ENCODE measurements at regions not wholly inside any gene's neighbourhood (a gene's known extent, or its start where the extent isn't known, plus 50 kb on each side); places are given as distances from the start of the nearest gene placed in this dataset.
"Not testable (repeated sequence)": the region's sequence is repeated elsewhere in the genome, so short reads cannot be mapped to it uniquely, and the experiment has no call there.

DNA sequence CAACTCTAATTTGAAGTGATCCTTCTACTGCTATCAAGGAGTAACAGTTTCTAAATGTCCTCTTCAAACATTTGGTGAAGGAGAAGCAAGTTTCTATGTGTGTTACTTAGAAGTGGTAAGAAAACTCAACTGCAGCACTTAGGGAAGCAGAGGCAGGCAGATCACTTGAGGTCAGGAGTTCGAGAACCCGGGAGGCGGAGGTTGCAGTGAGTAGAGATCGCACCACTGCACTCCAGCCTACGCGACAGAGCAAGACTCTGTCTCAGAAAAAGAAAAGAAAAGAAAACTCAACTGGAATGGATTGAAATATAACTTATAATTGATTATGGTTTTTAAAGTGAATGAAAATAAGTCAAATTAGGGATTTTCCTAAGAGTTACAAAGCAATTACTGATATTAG, 169.7 kb upstream of the ATP2B1 start:
- no peak overlapping the region for H3K4me3 Mint-ChIP-seq
- H3K9me3 Mint-ChIP-seq = peaks cover 6% of the 10 kb centered on the region
- H3K27me3 Mint-ChIP-seq (ENCODE audit: low read depth) = no peaks in the 10 kb centered on the region
- H3K36me3 Mint-ChIP-seq (ENCODE audit: low read depth) = peaks cover 8% of the 10 kb centered on the region
- no peak overlapping the region for H3K27ac Mint-ChIP-seq
- H3K4me1 Mint-ChIP-seq (ENCODE audit: low read depth) = peaks cover 29% of the 10 kb centered on the region

DNA sequence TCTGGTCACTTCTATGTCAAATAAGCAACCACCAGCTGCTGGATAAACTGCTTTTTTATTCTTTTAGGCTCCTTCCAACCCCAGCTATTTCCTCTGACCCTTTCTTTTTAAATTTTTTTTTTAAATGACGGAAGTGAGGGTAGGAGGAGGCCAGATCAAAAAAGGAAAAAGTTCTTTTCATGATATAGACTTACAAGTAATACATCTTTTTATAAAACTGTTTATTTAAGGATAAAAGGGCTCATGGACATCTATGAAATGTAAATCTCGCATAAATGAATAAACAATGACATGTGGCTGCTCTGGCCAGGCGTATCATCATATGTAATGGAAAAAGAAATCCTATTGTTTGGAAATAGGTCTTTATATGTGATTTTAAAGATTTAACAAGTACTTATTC, 169.0 kb upstream of the ATP2B1 start:
- H3K4me3 Mint-ChIP-seq = no peak overlapping the region
- peaks cover 8% of the 10 kb centered on the region for H3K36me3 Mint-ChIP-seq (ENCODE audit: low read depth)
- H3K27me3 Mint-ChIP-seq (ENCODE audit: low read depth) = no peaks in the 10 kb centered on the region
- no peak overlapping the region for H3K27ac Mint-ChIP-seq
- peaks cover 6% of the 10 kb centered on the region for H3K9me3 Mint-ChIP-seq
- peaks cover 29% of the 10 kb centered on the region for H3K4me1 Mint-ChIP-seq (ENCODE audit: low read depth)

DNA sequence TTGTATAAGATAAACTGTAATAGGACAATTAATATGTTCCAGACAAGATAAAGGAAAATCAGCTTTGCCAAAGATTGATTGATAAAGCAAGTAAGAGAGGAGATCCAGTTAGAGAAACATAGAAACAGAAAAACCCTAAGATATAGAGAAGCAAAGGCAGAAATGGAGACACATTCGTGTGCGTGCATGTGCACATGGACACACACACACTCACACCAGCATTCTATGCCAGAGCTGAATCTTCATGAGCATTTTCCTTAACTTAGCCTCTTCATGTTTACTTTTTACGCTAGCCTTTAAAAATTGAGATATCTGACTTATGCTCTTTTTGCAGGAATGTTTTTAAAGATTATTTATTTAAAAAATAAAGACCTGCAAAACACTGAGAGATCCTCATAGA, 168.5 kb upstream of the ATP2B1 start:
- no peak overlapping the region for H3K4me3 Mint-ChIP-seq
- H3K27ac Mint-ChIP-seq = no peak overlapping the region
- peaks cover 6% of the 10 kb centered on the region for H3K9me3 Mint-ChIP-seq
- peaks cover 26% of the 10 kb centered on the region for H3K4me1 Mint-ChIP-seq (ENCODE audit: low read depth)
- peaks cover 8% of the 10 kb centered on the region for H3K36me3 Mint-ChIP-seq (ENCODE audit: low read depth)
- no peaks in the 10 kb centered on the region for H3K27me3 Mint-ChIP-seq (ENCODE audit: low read depth)

GRCh38 chr12:89875809-89876208, 167.2 kb upstream of the ATP2B1 start:
- no peak overlapping the region for H3K27ac Mint-ChIP-seq

GRCh38 chr12:89875225-89875624, 166.6 kb upstream of the ATP2B1 start:
- Mint-ChIP-seq H3K4me1 (ENCODE audit: low read depth) (peaks cover 8% of the 10 kb centered on the region), H3K36me3 (ENCODE audit: low read depth) (peaks cover 5% of the 10 kb centered on the region), H3K27ac (no peak overlapping the region), H3K4me3 (no peak overlapping the region), H3K9me3 (peaks cover 14% of the 10 kb centered on the region), H3K27me3 (ENCODE audit: low read depth) (no peaks in the 10 kb centered on the region)

More at GRCh38 chr12:89875809-89876208, 167.2 kb upstream of the ATP2B1 start:
- peaks cover 5% of the 10 kb centered on the region for H3K36me3 Mint-ChIP-seq (ENCODE audit: low read depth)
- H3K27me3 Mint-ChIP-seq (ENCODE audit: low read depth) = no peaks in the 10 kb centered on the region
- H3K4me1 Mint-ChIP-seq (ENCODE audit: low read depth) = peaks cover 13% of the 10 kb centered on the region
- H3K4me3 Mint-ChIP-seq = no peak overlapping the region
- peaks cover 11% of the 10 kb centered on the region for H3K9me3 Mint-ChIP-seq

DNA sequence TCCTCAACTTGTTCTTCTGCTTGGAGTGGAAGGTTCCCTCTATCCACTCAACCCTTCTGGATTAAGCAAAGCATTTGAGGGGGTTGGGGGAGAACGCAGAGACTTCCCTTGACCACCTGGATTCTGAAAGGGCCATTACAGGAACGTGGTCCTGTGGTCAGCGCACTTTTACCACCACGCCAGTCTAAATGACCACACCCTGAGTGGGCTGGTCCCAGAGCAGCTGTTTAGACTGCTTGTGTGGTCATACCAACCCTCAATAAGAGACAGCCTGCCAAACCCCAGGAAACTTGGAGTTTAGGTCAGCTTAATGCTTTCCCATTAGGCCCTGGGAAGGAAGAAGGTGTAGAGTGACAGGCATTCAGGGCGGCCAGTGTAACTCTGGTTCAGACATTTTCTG, 165.5 kb upstream of the ATP2B1 start:
- H3K9me3 Mint-ChIP-seq = peaks cover 23% of the 10 kb centered on the region
- no peak overlapping the region for H3K27ac Mint-ChIP-seq
- H3K36me3 Mint-ChIP-seq (ENCODE audit: low read depth) = peaks cover 5% of the 10 kb centered on the region
- no peak overlapping the region for H3K4me3 Mint-ChIP-seq
- peaks cover 3% of the 10 kb centered on the region for H3K4me1 Mint-ChIP-seq (ENCODE audit: low read depth)
- no peaks in the 10 kb centered on the region for H3K27me3 Mint-ChIP-seq (ENCODE audit: low read depth)

DNA sequence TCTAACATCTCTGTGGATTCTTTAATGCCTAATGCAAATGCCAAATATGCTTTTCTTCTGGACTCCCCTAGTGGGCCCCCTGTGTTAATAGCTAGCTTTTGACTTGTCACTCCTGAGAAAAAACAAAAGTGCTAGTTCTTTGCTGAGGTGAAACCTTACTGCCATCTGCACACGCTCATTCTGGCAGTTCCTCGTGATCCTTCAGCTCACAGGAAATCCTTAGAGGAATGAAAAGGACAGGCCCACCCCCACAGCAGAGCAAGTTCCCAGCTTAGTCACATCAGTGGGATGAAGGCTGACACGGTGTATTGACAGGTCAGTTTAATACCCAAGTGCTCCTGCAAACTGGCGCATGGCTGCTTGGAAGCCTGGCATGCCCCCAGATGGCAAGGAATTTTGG, 165.1 kb upstream of the ATP2B1 start:
- Mint-ChIP-seq H3K9me3 (peaks cover 23% of the 10 kb centered on the region), H3K4me1 (ENCODE audit: low read depth) (no peaks in the 10 kb centered on the region), H3K27ac (no peak overlapping the region), H3K27me3 (ENCODE audit: low read depth) (no peaks in the 10 kb centered on the region), H3K4me3 (no peak overlapping the region), H3K36me3 (ENCODE audit: low read depth) (peaks cover 5% of the 10 kb centered on the region)

- Mint-ChIP-seq H3K9me3 (peaks cover 23% of the 10 kb centered on the region), H3K4me3 (no peak overlapping the region), H3K27me3 (ENCODE audit: low read depth) (no peaks in the 10 kb centered on the region), H3K4me1 (ENCODE audit: low read depth) (no peaks in the 10 kb centered on the region), H3K27ac (no peak overlapping the region), H3K36me3 (ENCODE audit: low read depth) (peaks cover 5% of the 10 kb centered on the region)
Observed at GRCh38 chr12:89872922-89873630, 164.4 kb upstream of the ATP2B1 start.

DNA sequence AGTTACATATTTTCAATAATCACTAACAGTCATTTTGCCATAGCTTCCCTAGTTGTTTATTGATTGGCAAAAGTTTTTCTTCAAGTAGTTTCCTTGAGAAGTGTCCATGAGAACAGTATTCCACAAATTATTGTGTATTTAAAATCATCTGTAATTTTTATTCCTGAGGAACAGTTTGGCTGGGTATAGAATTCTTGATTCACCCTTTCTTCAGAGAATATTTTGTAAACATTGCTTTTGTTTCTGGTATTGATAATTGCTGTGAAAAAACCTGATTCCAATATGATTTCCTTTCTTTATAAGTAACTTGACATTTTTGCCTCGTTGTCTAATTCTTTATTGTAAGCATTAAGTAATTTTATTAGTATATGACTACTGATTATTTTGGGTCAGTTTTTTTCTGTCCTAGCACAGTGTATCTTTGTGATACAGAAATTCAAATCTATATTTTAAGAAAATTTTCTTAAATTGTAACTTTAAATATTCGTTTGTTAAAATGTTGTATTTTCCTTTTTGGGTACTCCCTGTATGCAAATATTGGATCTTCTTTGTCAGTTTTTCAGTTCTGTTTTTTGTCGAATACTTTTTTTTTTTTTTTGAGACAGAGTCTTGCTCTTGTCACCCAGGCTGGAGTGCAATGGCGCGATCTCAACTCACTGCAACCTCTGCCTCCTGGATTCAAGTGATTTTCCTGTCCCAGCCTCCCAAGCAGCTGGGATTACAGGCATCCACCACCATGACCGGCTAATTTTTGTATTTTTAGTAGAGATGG, 162.0 kb upstream of the ATP2B1 start:
- no peaks in the 10 kb centered on the region for H3K4me1 Mint-ChIP-seq (ENCODE audit: low read depth)
- H3K36me3 Mint-ChIP-seq (ENCODE audit: low read depth) = peaks cover 5% of the 10 kb centered on the region
- peaks cover 23% of the 10 kb centered on the region for H3K9me3 Mint-ChIP-seq
- no peak overlapping the region for H3K27ac Mint-ChIP-seq
- no peaks in the 10 kb centered on the region for H3K27me3 Mint-ChIP-seq (ENCODE audit: low read depth)
- H3K4me3 Mint-ChIP-seq = no peak overlapping the region

DNA sequence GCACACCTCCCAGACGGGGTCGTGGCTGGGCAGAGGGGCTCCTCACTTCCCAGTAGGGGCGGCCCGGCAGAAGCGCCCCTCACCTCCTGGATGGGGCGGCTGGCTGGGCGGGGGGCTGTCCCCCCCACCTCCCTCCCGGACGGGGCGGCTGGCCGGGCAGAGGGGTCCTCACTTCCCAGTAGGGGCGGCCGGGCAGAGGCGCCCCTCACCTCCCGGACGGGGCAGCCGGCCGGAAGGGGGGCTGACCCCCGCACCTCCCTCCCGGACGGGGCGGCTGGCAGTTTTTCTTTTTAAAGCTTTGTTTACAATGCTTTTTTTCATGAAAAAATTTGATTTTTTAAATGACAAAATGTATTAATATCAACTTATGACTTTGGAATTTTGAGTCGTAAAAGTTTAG, 159.0 kb upstream of the ATP2B1 start:
- H3K4me3 Mint-ChIP-seq; H3K27ac Mint-ChIP-seq; H3K27me3 Mint-ChIP-seq (ENCODE audit: low read depth); H3K36me3 Mint-ChIP-seq (ENCODE audit: low read depth): not testable (repeated sequence)
- H3K4me1 Mint-ChIP-seq (ENCODE audit: low read depth) = peaks cover 18% of the 10 kb centered on the region
- H3K9me3 Mint-ChIP-seq = peaks cover 19% of the 10 kb centered on the region

- Mint-ChIP-seq H3K36me3 (ENCODE audit: low read depth) (peaks cover 6% of the 10 kb centered on the region), H3K9me3 (peaks cover 5% of the 10 kb centered on the region), H3K4me3 (no peak overlapping the region), H3K4me1 (ENCODE audit: low read depth) (peaks cover 29% of the 10 kb centered on the region), H3K27me3 (ENCODE audit: low read depth) (no peaks in the 10 kb centered on the region), H3K27ac (peak overlapping the region; percentile 76)
Observed at GRCh38 chr12:89864411-89864810, 155.8 kb upstream of the ATP2B1 start.

GRCh38 chr12:89863968-89864367, 155.3 kb upstream of the ATP2B1 start:
- no peaks in the 10 kb centered on the region for H3K27me3 Mint-ChIP-seq (ENCODE audit: low read depth)
- H3K4me1 Mint-ChIP-seq (ENCODE audit: low read depth) = peaks cover 31% of the 10 kb centered on the region
- H3K27ac Mint-ChIP-seq = peak overlapping the region; percentile 92
- peaks cover 6% of the 10 kb centered on the region for H3K36me3 Mint-ChIP-seq (ENCODE audit: low read depth)
- peaks cover 3% of the 10 kb centered on the region for H3K9me3 Mint-ChIP-seq
- peak overlapping the region; percentile 71 for H3K4me3 Mint-ChIP-seq

- Mint-ChIP-seq H3K27ac (peak overlapping the region; percentile 92), H3K4me3 (peak overlapping the region; percentile 71), H3K27me3 (ENCODE audit: low read depth) (no peaks in the 10 kb centered on the region), H3K9me3 (peaks cover 3% of the 10 kb centered on the region), H3K4me1 (ENCODE audit: low read depth) (peaks cover 31% of the 10 kb centered on the region), H3K36me3 (ENCODE audit: low read depth) (peaks cover 6% of the 10 kb centered on the region)
Observed at GRCh38 chr12:89863493-89863938, 154.9 kb upstream of the ATP2B1 start.

DNA sequence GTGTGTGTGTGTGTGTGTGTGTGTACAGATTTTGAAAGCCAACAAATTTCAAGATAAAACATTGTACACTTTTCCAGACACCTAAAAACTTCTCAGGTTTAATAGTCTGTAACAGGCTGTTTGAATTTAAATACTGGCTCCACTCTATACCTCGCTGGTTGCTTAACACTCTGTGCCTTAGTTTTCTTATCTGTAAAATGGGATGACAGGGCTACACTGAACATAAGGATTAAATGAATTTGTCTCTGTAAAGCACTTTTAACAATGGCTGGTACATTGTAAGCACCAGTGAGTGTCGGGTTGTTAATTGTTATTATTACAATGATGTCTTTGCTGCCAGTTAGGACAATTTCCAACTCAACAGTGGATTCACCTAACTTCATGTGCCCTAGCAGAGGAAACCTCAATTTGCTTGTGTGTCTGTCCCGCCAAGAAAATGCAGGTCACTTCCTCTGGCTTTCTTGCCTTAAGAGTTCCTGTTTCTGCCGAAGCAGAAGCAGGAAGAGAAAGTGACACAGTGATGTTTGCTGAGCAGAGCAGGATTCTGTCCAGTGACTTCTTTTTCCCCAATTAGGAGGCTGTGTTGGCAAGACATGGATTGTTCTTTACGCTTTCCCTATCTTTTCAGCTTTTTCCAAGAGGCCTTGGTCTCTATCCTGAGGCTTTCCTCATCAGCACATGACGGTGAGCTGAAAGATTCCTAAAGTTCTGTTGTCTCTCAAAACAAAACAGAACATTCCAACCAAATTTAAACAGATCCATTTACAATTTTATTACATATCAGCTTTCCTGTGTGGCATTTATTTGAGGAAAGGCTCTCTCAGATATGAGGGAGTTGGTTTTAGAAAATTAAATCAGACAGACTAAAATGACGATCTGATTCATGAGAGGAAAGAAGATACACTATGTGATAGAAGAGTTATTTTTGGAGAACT, 154.1 kb upstream of the ATP2B1 start:
- Mint-ChIP-seq H3K27ac (peak overlapping the region; percentile 92), H3K4me3 (peak overlapping the region; percentile 71), H3K36me3 (ENCODE audit: low read depth) (peaks cover 6% of the 10 kb centered on the region), H3K4me1 (ENCODE audit: low read depth) (peaks cover 31% of the 10 kb centered on the region), H3K27me3 (ENCODE audit: low read depth) (no peaks in the 10 kb centered on the region), H3K9me3 (peaks cover 3% of the 10 kb centered on the region)

All from T-helper 1 cell treated with Interleukin-12 subunit alpha and Interleukin-12 subunit beta and Interleukin-4 antibody, amounts not matched to agents 30 μg/mL and 1 μg/mL, for 36 hours (primary cell).